SU-DHL-6 (cell line): ENCODE measurements at regions not wholly inside any gene's neighbourhood (a gene's known extent, or its start where the extent isn't known, plus 50 kb on each side); places are given as distances from the start of the nearest gene placed in this dataset.

ENCODE experiments used
- CTCF ChIP-seq: fragments of 200-600 bp; sonication (generic); IDR thresholded peaks from one replicate; pipeline ENCODE4 v1.5.1; 2017; ENCODE audit warnings: antibody characterized with exemption, mild to moderate bottlenecking, low read length, moderate library complexity; ENCODE audit not compliant: insufficient read depth, poor library complexity, severe bottlenecking
- EZH2phosphoT487 ChIP-seq: fragments of 200-600 bp; sonication (generic), shearing (Covaris generic); conservative IDR thresholded peaks from 2 replicates; pipeline ENCODE4 v1.6.1; 2018; ENCODE audit warnings: mild to moderate bottlenecking, antibody characterized with exemption, low read length, moderate library complexity, mixed read lengths

GRCh38 chr6:90970672-90971071, 383.8 kb upstream of the MAP3K7 start:
- TF ChIP-seq CTCF (no peak), EZH2phosphoT487 (no peak)
